Neural cell (in vitro differentiated cells): ENCODE measurements at regions not wholly inside any gene's neighbourhood (a gene's known extent, or its start where the extent isn't known, plus 50 kb on each side); places are given as distances from the start of the nearest gene placed in this dataset.

Source experiments
- H2AFZ ChIP-seq: fragments of 200-600, 300-800 bp; sonication (generic), shearing (Covaris generic); 2 replicates; pipeline ENCODE4 v1.6.0; 2014; ENCODE audit warnings: low read depth, mild to moderate bottlenecking, antibody characterized with exemption, low read length, moderate library complexity
- H3F3A ChIP-seq: fragments of 200-600 bp; shearing (Covaris generic); 2 replicates; pipeline ENCODE4 v1.6.1; 2016; ENCODE audit warnings: mild to moderate bottlenecking, moderate library complexity, mixed read lengths, antibody characterized with exemption, low read length; ENCODE audit not compliant: insufficient read depth, poor library complexity, severe bottlenecking
- H3K27ac ChIP-seq: fragments of 200-600, 300-800 bp; sonication (generic), shearing (Covaris generic); 2 replicates; pipeline ENCODE4 v1.5.1; 2014; ENCODE audit warnings: mild to moderate bottlenecking, low read length, moderate library complexity
- H3K27me3 ChIP-seq: fragments of 300-800, 200-600 bp; sonication (generic), shearing (Covaris generic); 2 replicates; pipeline ENCODE4 v1.6.0; 2014; ENCODE audit warnings: mild to moderate bottlenecking, low read depth, low read length, moderate library complexity; ENCODE audit not compliant: insufficient read depth
- H3K36me3 ChIP-seq: fragments of 300-800, 200-600 bp; sonication (generic), shearing (Covaris generic); 2 replicates; pipeline ENCODE4 v1.5.1; 2014; ENCODE audit warnings: mild to moderate bottlenecking, antibody characterized with exemption, low read length, moderate library complexity; ENCODE audit not compliant: insufficient read depth
- H3K4me2 ChIP-seq: fragments of 300-800, 200-600 bp; sonication (generic), shearing (Covaris generic); 2 replicates; pipeline ENCODE4 v1.6.0; 2014; ENCODE audit warnings: mild to moderate bottlenecking, low read length
- H3K4me3 ChIP-seq: fragments of 300-800, 200-600 bp; sonication (generic), shearing (Covaris generic); 2 replicates; pipeline ENCODE4 v1.5.1; 2014; ENCODE audit warnings: mild to moderate bottlenecking, low read length, moderate library complexity
- H3K79me2 ChIP-seq: fragments of 200-600 bp; shearing (Covaris generic); replicated peaks from 2 replicates; pipeline ENCODE4 v1.6.0; 2014; ENCODE audit warnings: mild to moderate bottlenecking, low read length, moderate library complexity; ENCODE audit not compliant: insufficient read depth
- H3K9ac ChIP-seq: fragments of 300-800, 200-600 bp; sonication (generic), shearing (Covaris generic); 2 replicates; pipeline ENCODE4 v1.6.1; 2016; ENCODE audit warnings: mild to moderate bottlenecking, low read length, mixed read lengths
- H3K9me2 ChIP-seq: fragments of 200-600 bp; shearing (Covaris generic); 2 replicates; pipeline ENCODE4 v1.6.1; 2016; ENCODE audit warnings: mild to moderate bottlenecking, low read length, mixed read lengths; ENCODE audit not compliant: insufficient read depth
- H3K9me3 ChIP-seq: fragments of 200-600, 300-800 bp; sonication (generic), shearing (Covaris generic); 2 replicates; pipeline ENCODE4 v1.6.1; 2016; ENCODE audit warnings: mild to moderate bottlenecking, mixed run types, low read length, moderate library complexity, mixed read lengths
- H4K20me1 ChIP-seq: fragments of 200-600 bp; shearing (Covaris generic); 2 replicates; pipeline ENCODE4 v1.6.1; 2016; ENCODE audit warnings: mild to moderate bottlenecking, mixed run types; ENCODE audit not compliant: insufficient read depth
- EP300 ChIP-seq: fragments of 450-650 bp; conservative IDR thresholded peaks from 2 replicates; pipeline ENCODE4 v1.6.1; 2014; ENCODE audit warnings: antibody characterized with exemption, mild to moderate bottlenecking, moderate library complexity; ENCODE audit not compliant: poor library complexity, severe bottlenecking
- EZH2 ChIP-seq: fragments of 200-600, 300-800 bp; shearing (Covaris generic), sonication (generic); IDR thresholded peaks from 2 replicates; pipeline ENCODE4 v1.6.1; 2014; ENCODE audit warnings: antibody characterized with exemption, low read length, borderline replicate concordance, mild to moderate bottlenecking; ENCODE audit not compliant: insufficient read depth, poor library complexity, severe bottlenecking
- MXI1 ChIP-seq: fragments of 450-650 bp; conservative IDR thresholded peaks from 2 replicates; pipeline ENCODE4 v1.6.1; 2014; ENCODE audit warnings: antibody characterized with exemption, mild to moderate bottlenecking; ENCODE audit not compliant: poor library complexity, severe bottlenecking
- POLR2AphosphoS5 ChIP-seq: IDR thresholded peaks from 2 replicates; pipeline ENCODE4 v1.6.1; 2012
- RAD21 ChIP-seq: fragments of 450-650 bp; conservative IDR thresholded peaks from 2 replicates; pipeline ENCODE4 v1.6.1; 2014; ENCODE audit warnings: antibody characterized with exemption, mild to moderate bottlenecking, moderate library complexity
- SMC3 ChIP-seq: fragments of 450-650 bp; conservative IDR thresholded peaks from 2 replicates; pipeline ENCODE4 v1.6.1; 2014; ENCODE audit warnings: antibody characterized with exemption, mild to moderate bottlenecking, moderate library complexity; ENCODE audit not compliant: poor library complexity
- TAF1 ChIP-seq: IDR thresholded peaks from 2 replicates; pipeline ENCODE4 v1.6.1; 2012; ENCODE audit warnings: low read depth
- TF ChIP-seq, protein P1 (sequence below): IDR thresholded peaks from 2 replicates; pipeline ENCODE4 v1.6.1; 2012; ENCODE audit warnings: borderline replicate concordance
- TF ChIP-seq, protein P2 (sequence below): fragments of 450-650 bp; IDR thresholded peaks from 2 replicates; pipeline ENCODE4 v1.5.1; 2014; ENCODE audit warnings: antibody characterized with exemption, mild to moderate bottlenecking, moderate library complexity; ENCODE audit not compliant: poor library complexity, severe bottlenecking

DNA sequence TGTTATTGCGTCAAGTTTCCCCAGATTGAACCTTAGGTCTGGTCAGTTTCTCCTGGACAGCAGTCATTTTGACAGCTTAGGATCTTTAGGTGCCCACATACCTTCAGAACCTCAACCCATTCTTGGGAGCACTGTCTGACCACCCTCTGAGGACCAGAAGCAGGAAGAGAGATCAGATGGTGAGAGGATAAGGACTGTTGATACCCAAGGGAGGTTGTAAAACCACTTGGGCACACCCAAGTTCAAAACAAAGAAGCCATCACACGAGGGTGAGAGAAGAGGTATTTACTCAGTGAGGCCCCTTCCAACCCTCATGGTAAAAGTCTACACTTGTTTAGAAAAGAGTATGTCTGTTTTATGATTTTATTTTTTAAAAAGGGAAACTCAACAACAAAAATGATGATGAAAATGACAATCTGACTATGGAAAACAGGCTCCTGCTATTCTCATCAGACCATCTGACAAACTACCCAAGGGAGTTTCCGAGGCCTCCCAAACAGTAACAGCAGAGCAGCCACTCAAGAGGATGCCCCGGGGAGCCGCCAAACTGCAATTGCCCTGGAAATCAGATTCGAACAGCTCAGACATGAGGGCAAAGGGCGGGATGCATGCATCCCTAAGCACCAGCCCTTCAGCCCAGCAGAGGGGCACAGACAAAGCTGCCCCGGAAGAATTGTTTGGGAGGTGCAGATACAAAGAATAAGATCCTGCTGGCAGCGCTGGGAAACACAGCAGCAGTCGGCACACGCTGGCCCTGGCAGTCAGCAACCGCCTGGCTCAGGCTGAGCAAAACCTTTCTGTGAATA lies 162.6 kb upstream of the PLEKHG7 start:
- Histone ChIP-seq H3K27ac (no peak overlapping the region), H3K79me2 (no peaks in the 10 kb centered on the region), H3K9me2 (no peaks in the 10 kb centered on the region), H3K9me3 (no peaks in the 10 kb centered on the region), H4K20me1 (no peaks in the 10 kb centered on the region), H3K27me3 (no peaks in the 10 kb centered on the region), H3K9ac (no peak overlapping the region), H3K4me2 (no peak overlapping the region), H3K4me3 (peak overlapping the region; percentile 27), H2AFZ (no peak overlapping the region), H3K36me3 (no peaks in the 10 kb centered on the region), H3F3A (no peaks in the 10 kb centered on the region)
- TF ChIP-seq SMC3 (no peak), EZH2 (no peak)
- TF ChIP-seq, protein P1, sequence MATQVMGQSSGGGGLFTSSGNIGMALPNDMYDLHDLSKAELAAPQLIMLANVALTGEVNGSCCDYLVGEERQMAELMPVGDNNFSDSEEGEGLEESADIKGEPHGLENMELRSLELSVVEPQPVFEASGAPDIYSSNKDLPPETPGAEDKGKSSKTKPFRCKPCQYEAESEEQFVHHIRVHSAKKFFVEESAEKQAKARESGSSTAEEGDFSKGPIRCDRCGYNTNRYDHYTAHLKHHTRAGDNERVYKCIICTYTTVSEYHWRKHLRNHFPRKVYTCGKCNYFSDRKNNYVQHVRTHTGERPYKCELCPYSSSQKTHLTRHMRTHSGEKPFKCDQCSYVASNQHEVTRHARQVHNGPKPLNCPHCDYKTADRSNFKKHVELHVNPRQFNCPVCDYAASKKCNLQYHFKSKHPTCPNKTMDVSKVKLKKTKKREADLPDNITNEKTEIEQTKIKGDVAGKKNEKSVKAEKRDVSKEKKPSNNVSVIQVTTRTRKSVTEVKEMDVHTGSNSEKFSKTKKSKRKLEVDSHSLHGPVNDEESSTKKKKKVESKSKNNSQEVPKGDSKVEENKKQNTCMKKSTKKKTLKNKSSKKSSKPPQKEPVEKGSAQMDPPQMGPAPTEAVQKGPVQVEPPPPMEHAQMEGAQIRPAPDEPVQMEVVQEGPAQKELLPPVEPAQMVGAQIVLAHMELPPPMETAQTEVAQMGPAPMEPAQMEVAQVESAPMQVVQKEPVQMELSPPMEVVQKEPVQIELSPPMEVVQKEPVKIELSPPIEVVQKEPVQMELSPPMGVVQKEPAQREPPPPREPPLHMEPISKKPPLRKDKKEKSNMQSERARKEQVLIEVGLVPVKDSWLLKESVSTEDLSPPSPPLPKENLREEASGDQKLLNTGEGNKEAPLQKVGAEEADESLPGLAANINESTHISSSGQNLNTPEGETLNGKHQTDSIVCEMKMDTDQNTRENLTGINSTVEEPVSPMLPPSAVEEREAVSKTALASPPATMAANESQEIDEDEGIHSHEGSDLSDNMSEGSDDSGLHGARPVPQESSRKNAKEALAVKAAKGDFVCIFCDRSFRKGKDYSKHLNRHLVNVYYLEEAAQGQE = no peak
- TF ChIP-seq, protein P2, sequence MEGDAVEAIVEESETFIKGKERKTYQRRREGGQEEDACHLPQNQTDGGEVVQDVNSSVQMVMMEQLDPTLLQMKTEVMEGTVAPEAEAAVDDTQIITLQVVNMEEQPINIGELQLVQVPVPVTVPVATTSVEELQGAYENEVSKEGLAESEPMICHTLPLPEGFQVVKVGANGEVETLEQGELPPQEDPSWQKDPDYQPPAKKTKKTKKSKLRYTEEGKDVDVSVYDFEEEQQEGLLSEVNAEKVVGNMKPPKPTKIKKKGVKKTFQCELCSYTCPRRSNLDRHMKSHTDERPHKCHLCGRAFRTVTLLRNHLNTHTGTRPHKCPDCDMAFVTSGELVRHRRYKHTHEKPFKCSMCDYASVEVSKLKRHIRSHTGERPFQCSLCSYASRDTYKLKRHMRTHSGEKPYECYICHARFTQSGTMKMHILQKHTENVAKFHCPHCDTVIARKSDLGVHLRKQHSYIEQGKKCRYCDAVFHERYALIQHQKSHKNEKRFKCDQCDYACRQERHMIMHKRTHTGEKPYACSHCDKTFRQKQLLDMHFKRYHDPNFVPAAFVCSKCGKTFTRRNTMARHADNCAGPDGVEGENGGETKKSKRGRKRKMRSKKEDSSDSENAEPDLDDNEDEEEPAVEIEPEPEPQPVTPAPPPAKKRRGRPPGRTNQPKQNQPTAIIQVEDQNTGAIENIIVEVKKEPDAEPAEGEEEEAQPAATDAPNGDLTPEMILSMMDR = no peak

DNA sequence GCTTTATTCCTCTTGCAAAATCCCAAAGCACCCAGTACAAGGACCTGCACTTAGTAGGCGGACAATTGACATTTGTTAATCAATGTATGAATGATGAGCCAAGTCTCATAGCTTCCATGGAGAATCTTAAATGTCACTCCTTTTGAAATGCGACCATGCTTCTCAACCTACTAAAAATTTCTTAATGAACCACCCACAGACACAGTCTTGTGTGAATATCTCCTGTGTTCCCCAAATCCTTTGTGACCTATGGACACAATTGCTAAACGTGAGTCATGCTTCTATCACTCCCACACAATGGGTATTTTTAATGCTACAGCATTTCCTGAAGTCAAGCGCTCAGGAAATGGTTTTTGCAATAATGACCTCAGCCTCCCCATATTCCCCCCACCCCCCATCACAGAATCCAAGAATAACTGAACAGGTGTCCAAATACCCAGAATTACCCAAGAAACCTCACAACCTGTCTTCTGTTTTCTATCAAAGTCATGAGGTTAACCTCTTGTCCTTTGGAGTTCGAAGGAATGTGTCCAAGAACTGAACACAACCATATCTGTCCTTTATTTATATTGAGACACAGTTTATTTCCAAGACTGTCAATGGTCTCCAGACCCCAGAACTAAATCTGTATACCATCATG lies 163.6 kb upstream of the PLEKHG7 start:
- Histone ChIP-seq H3K27ac (no peak overlapping the region), H3K79me2 (no peaks in the 10 kb centered on the region), H3K9me3 (no peaks in the 10 kb centered on the region), H3F3A (no peaks in the 10 kb centered on the region), H3K27me3 (no peaks in the 10 kb centered on the region), H4K20me1 (no peaks in the 10 kb centered on the region), H3K9ac (no peak overlapping the region), H3K36me3 (no peaks in the 10 kb centered on the region), H3K4me3 (no peak overlapping the region), H2AFZ (no peak overlapping the region), H3K4me2 (no peak overlapping the region), H3K9me2 (no peaks in the 10 kb centered on the region)
- TF ChIP-seq, protein P2 = no peak
- TF ChIP-seq SMC3 (no peak), TAF1 (no peak), MXI1 (no peak), POLR2AphosphoS5 (no peak), RAD21 (no peak), EZH2 (no peak), EP300 (no peak)
- TF ChIP-seq, protein P1 = no peak
